HCT116 (cell line): ENCODE measurements at regions not wholly inside any gene's neighbourhood (a gene's known extent, or its start where the extent isn't known, plus 50 kb on each side); places are given as distances from the start of the nearest gene placed in this dataset.

Experiments used
- ATAC-seq: fragments of 200-7000 bp; cut with Tn5 transposase; 2 replicates; pipeline ENCODE4 v1.9.1; 2020; ENCODE audit warnings: mild to moderate bottlenecking, moderate library complexity
- BruUV-seq: library from RNA; stranded (reverse); fragments of 400-500 nt; replicated peaks from 2 replicates; lab custom pipeline; 2021; lab: Mats Ljungman, UMichigan
- CTCF ChIA-PET: fragments of 300-600 bp; sonication (Branson Sonifier 250); formaldehyde crosslinking; loops from one replicate; lab custom pipeline; 2021; ENCODE audit warnings: antibody characterized with exemption; lab: Charles Lee
- POLR2A ChIA-PET: fragments of 300-600, 350-600 bp; sonication (Branson Sonifier 250); formaldehyde crosslinking; loops from one replicate; lab custom pipeline; 2021; ENCODE audit warnings: antibody characterized with exemption; lab: Charles Lee
- RAD21 ChIA-PET, 2 experiments: fragments of 300-600 bp; sonication (Branson Sonifier 250); formaldehyde crosslinking; loops; one replicate each; lab custom pipeline; 2023; ENCODE audit warnings: low total read pairs in 2 of 2; ENCODE audit not compliant: uncharacterized antibody in 2 of 2, unreplicated experiment in 2 of 2, low non-redundant PET in 1 of 2; lab: Charles Lee
- DNase-seq: peaks from one replicate; pipeline ENCODE4 v3.0.0-alpha.2; 2010; ENCODE audit warnings: low read depth, low spot score
- H2AFZ ChIP-seq: fragments of 200-600 bp; shearing (Covaris generic), sonication (generic); 2 replicates; pipeline ENCODE4 v1.6.1; 2017; ENCODE audit warnings: low read depth, mixed run types, mixed read lengths, antibody characterized with exemption, low read length; ENCODE audit not compliant: poor library complexity, severe bottlenecking
- H3K27ac ChIP-seq: 2 replicates; pipeline ENCODE4 v1.5.1; 2012; ENCODE audit warnings: low read depth, low read length
- H3K27me3 ChIP-seq: fragments of 200-600 bp; sonication (generic); 2 replicates; pipeline ENCODE4 v1.6.1; 2016; ENCODE audit warnings: mixed run types, low read length, mixed read lengths; ENCODE audit not compliant: insufficient read depth
- H3K36me3 ChIP-seq, 2 experiments: fragments of 200-500 bp in 1 of 2; fragments of 200-600 bp in 1 of 2; sonication (Bioruptor generic) in 1 of 2; sonication (generic) in 1 of 2; 2 replicates each; pipeline versions ENCODE4 v1.5.1 to v1.6.1; 2014 to 2016; ENCODE audit warnings: low read length in 2 of 2, inconsistent platforms in 1 of 2, mixed read lengths in 1 of 2, mixed run types in 1 of 2; ENCODE audit not compliant: insufficient read depth in 2 of 2, control insufficient read depth in 1 of 2
- H3K4me1 ChIP-seq, 2 experiments: fragments of 200-600 bp in 1 of 2; sonication (generic) in 1 of 2; 2 replicates each; pipeline versions ENCODE4 v1.5.1 to v1.6.1; 2012 to 2017; ENCODE audit warnings: low read length in 2 of 2, inconsistent platforms in 1 of 2, mild to moderate bottlenecking in 1 of 2, mixed read lengths in 1 of 2, mixed run types in 1 of 2, moderate library complexity in 1 of 2; ENCODE audit not compliant: insufficient read depth in 2 of 2, control insufficient read depth in 1 of 2
- H3K4me2 ChIP-seq: fragments of 200-600 bp; sonication (generic); 2 replicates; pipeline ENCODE4 v1.6.1; 2017; ENCODE audit warnings: mixed run types, low read length, mixed read lengths
- H3K4me3 ChIP-seq, 2 experiments: fragments of 200-600 bp in 1 of 2; sonication (generic) in 1 of 2; replicated peaks in 1 of 2; 2 replicates each; pipeline ENCODE4 v1.5.1; 2011 to 2016; ENCODE audit warnings: low read length in 2 of 2, control low read depth in 1 of 2, low read depth in 1 of 2, mild to moderate bottlenecking in 1 of 2, mixed read lengths in 1 of 2, mixed run types in 1 of 2
- H3K79me2 ChIP-seq: fragments of 200-600 bp; sonication (generic); 2 replicates; pipeline ENCODE4 v1.6.1; 2017; ENCODE audit warnings: mild to moderate bottlenecking, mixed run types, low read length, moderate library complexity, mixed read lengths; ENCODE audit not compliant: insufficient read depth
- H3K9ac ChIP-seq: fragments of 200-600 bp; sonication (generic); 2 replicates; pipeline ENCODE4 v1.6.1; 2016; ENCODE audit warnings: low read length, mixed read lengths
- H3K9me2 ChIP-seq: fragments of 200-600 bp; sonication (generic), shearing (Covaris generic); 2 replicates; pipeline ENCODE4 v1.6.1; 2017; ENCODE audit warnings: mixed run types, mild to moderate bottlenecking, moderate library complexity; ENCODE audit not compliant: insufficient read depth
- H3K9me3 ChIP-seq, 2 experiments: fragments of 200-500 bp in 1 of 2; fragments of 200-600 bp in 1 of 2; sonication (Bioruptor generic) in 1 of 2; sonication (generic) in 1 of 2; 2 replicates each; pipeline ENCODE4 v1.6.1; 2014 to 2017; ENCODE audit warnings: low read length in 2 of 2, mixed read lengths in 2 of 2, inconsistent platforms in 1 of 2, low read depth in 1 of 2, mild to moderate bottlenecking in 1 of 2, mixed run types in 1 of 2, moderate library complexity in 1 of 2; ENCODE audit not compliant: control insufficient read depth in 1 of 2, insufficient read depth in 1 of 2
- H4K20me1 ChIP-seq: fragments of 200-600 bp; sonication (generic), shearing (Covaris generic); 2 replicates; pipeline ENCODE4 v1.6.1; 2017; ENCODE audit warnings: mixed run types, mild to moderate bottlenecking, moderate library complexity; ENCODE audit not compliant: insufficient read depth
- CBX3 ChIP-seq: IDR thresholded peaks from 2 replicates; pipeline ENCODE4 v1.6.1; 2012; ENCODE audit warnings: low read depth
- CEBPB ChIP-seq: IDR thresholded peaks from 2 replicates; pipeline ENCODE4 v1.6.1; 2012; ENCODE audit warnings: low read depth
- ELF1 ChIP-seq: IDR thresholded peaks from 2 replicates; pipeline ENCODE4 v1.6.1; 2012; ENCODE audit warnings: low read depth, borderline replicate concordance
- EZH2 ChIP-seq: fragments of 200-600 bp; sonication (generic); IDR thresholded peaks from 2 replicates; pipeline ENCODE4 v1.6.1; 2017; ENCODE audit warnings: antibody characterized with exemption, mixed run types
- EZH2phosphoT487 ChIP-seq: fragments of 200-600 bp; IDR thresholded peaks from 2 replicates; pipeline ENCODE4 v1.6.1; 2018; ENCODE audit warnings: antibody characterized with exemption, borderline replicate concordance
- FOSL1 ChIP-seq: IDR thresholded peaks from 2 replicates; pipeline ENCODE4 v1.6.1; 2012; ENCODE audit warnings: low read depth
- JUND ChIP-seq: IDR thresholded peaks from 2 replicates; pipeline ENCODE4 v1.6.1; 2012
- RAD21 ChIP-seq: IDR thresholded peaks from 2 replicates; pipeline ENCODE4 v1.6.1; 2012; ENCODE audit warnings: low read depth, mild to moderate bottlenecking
- SIN3A ChIP-seq: IDR thresholded peaks from 2 replicates; pipeline ENCODE4 v1.6.1; 2012; ENCODE audit warnings: low read depth
- TCF7L2 ChIP-seq: IDR thresholded peaks from 2 replicates; pipeline ENCODE4 v1.7.0; 2011; ENCODE audit warnings: borderline replicate concordance, inconsistent platforms; ENCODE audit not compliant: insufficient read depth, insufficient read length; ENCODE audit errors: extremely low read depth
- YY1 ChIP-seq: IDR thresholded peaks from 2 replicates; pipeline ENCODE4 v1.6.1; 2011; ENCODE audit warnings: low read length, low read depth, moderate library complexity, mild to moderate bottlenecking; ENCODE audit not compliant: insufficient replicate concordance; ENCODE audit errors: extremely low read depth
- intact Hi-C: fragments of 100-400 bp; cut with micrococcal nuclease; formaldehyde crosslinking; loops from 2 replicates; pipeline ENCODE4 v1.10.0; 2022
- TF ChIP-seq, protein P1 (sequence below): IDR thresholded peaks from 2 replicates; pipeline ENCODE4 v1.6.1; 2012; ENCODE audit warnings: low read depth
- TF ChIP-seq, protein P2 (sequence below): IDR thresholded peaks from 2 replicates; pipeline ENCODE4 v1.6.1; 2012
- TF ChIP-seq, protein P3 (sequence below), 3 experiments: fragments of 200-600 bp in 1 of 3; sonication (generic) in 1 of 3; IDR thresholded peaks in 2 of 3; conservative IDR thresholded peaks in 1 of 3; 2 replicates each; pipeline ENCODE4 v1.5.1; 2012 to 2017; ENCODE audit warnings: low read depth in 2 of 3, low read length in 2 of 3, antibody characterized with exemption in 1 of 3, borderline replicate concordance in 1 of 3, control low read depth in 1 of 3, mild to moderate bottlenecking in 1 of 3, mixed read lengths in 1 of 3, mixed run types in 1 of 3, moderate library complexity in 1 of 3; ENCODE audit not compliant: insufficient read depth in 1 of 3

DNA sequence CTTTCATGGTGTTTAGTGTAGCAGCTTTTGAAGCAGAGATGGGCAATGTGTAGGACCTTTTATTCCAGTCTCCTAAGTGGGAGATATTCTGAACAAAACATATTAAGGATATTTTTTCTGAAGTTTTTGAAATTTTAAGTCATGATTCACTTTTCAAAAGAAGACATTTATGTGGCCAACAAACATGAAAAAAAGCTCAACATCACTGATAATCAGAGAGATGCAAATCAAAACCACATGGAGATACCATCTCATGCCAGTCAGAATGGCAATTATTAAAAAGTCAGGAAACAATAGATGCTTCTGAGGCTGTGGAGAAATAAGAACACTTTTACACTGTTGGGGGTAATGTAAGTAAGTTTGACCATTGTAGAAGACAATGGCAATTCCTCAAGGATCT is 76.0 kb downstream of the FAT4 start (continued):
- TF ChIP-seq, protein P1, sequence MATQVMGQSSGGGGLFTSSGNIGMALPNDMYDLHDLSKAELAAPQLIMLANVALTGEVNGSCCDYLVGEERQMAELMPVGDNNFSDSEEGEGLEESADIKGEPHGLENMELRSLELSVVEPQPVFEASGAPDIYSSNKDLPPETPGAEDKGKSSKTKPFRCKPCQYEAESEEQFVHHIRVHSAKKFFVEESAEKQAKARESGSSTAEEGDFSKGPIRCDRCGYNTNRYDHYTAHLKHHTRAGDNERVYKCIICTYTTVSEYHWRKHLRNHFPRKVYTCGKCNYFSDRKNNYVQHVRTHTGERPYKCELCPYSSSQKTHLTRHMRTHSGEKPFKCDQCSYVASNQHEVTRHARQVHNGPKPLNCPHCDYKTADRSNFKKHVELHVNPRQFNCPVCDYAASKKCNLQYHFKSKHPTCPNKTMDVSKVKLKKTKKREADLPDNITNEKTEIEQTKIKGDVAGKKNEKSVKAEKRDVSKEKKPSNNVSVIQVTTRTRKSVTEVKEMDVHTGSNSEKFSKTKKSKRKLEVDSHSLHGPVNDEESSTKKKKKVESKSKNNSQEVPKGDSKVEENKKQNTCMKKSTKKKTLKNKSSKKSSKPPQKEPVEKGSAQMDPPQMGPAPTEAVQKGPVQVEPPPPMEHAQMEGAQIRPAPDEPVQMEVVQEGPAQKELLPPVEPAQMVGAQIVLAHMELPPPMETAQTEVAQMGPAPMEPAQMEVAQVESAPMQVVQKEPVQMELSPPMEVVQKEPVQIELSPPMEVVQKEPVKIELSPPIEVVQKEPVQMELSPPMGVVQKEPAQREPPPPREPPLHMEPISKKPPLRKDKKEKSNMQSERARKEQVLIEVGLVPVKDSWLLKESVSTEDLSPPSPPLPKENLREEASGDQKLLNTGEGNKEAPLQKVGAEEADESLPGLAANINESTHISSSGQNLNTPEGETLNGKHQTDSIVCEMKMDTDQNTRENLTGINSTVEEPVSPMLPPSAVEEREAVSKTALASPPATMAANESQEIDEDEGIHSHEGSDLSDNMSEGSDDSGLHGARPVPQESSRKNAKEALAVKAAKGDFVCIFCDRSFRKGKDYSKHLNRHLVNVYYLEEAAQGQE: no peak
- TF ChIP-seq CEBPB (no peak), FOSL1 (no peak), ELF1 (no peak)

DNA sequence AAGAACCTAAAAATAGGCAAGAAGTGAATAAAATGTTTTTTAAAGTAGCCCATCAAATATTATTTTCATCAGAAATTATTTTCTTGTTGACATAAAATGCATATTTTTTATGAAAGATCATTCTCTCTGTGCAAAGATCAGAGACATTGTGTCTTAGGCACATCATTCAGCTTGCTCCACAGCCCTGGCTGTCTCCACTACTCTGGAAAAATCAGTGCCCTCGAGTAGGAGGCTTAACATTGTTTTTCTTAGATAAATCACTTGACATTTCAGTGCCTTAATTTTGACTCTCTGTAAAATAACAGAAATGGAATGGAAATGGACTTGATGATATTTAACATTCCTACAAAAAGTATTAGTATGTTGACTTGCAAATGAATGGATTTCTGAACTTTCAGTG is 77.9 kb downstream of the FAT4 start:
- Histone ChIP-seq H4K20me1 (no peaks in the 10 kb centered on the region), H3K4me3 (no peak overlapping the region), H3K9ac (no peak overlapping the region), H3K9me2 (no peaks in the 10 kb centered on the region), H3K4me1 (0 out of 4 replicates have a peak, but pooled peaks cover 0 to 2% of the 10 kb centered on the region in 2 experiments), H3K27me3 (no peaks in the 10 kb centered on the region), H2AFZ (no peak overlapping the region), H3K4me2 (no peak overlapping the region), H3K9me3 (no peaks in the 10 kb centered on the region)
- intact Hi-C loops: no loop called here
- ChIA-PET CTCF (no interaction called here), POLR2A (no interaction called here)
- no peak for ATAC-seq
- no peak for DNase-seq
- TF ChIP-seq RAD21 (no peak), EZH2 (no peak), ELF1 (no peak), SIN3A (no peak), CBX3 (no peak), YY1 (no peak), TCF7L2 (no peak), JUND (no peak), EZH2phosphoT487 (no peak)
- TF ChIP-seq, protein P2, sequence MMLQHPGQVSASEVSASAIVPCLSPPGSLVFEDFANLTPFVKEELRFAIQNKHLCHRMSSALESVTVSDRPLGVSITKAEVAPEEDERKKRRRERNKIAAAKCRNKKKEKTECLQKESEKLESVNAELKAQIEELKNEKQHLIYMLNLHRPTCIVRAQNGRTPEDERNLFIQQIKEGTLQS: no peak
- TF ChIP-seq, protein P3, sequence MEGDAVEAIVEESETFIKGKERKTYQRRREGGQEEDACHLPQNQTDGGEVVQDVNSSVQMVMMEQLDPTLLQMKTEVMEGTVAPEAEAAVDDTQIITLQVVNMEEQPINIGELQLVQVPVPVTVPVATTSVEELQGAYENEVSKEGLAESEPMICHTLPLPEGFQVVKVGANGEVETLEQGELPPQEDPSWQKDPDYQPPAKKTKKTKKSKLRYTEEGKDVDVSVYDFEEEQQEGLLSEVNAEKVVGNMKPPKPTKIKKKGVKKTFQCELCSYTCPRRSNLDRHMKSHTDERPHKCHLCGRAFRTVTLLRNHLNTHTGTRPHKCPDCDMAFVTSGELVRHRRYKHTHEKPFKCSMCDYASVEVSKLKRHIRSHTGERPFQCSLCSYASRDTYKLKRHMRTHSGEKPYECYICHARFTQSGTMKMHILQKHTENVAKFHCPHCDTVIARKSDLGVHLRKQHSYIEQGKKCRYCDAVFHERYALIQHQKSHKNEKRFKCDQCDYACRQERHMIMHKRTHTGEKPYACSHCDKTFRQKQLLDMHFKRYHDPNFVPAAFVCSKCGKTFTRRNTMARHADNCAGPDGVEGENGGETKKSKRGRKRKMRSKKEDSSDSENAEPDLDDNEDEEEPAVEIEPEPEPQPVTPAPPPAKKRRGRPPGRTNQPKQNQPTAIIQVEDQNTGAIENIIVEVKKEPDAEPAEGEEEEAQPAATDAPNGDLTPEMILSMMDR (IDR thresholded peaks at IDR 0.05 in 2 of 3, conservative IDR thresholded peaks at IDR 0.05 in 1 of 3; ENCODE audit: borderline replicate concordance in 1 of 3, insufficient read depth in 1 of 3, low read depth in 2 of 3, low read length in 2 of 3): no peak
- TF ChIP-seq, all 23 proteins: peak for 0
- Histone ChIP-seq H3K36me3 (no peaks in the 10 kb centered on the region), H3K27ac (no peak overlapping the region), H3K79me2 (no peaks in the 10 kb centered on the region)
- RAD21 ChIA-PET: no interaction called here
- no TSS peak for BruUV-seq
